SK-N-MC (cell line): ENCODE measurements at regions not wholly inside any gene's neighbourhood (a gene's known extent, or its start where the extent isn't known, plus 50 kb on each side); places are given as distances from the start of the nearest gene placed in this dataset.

Experiments used
- EZH2 ChIP-seq: fragments of 200-600 bp; sonication (generic); IDR thresholded peaks from one replicate; pipeline ENCODE4 v1.6.1; 2017; ENCODE audit warnings: antibody characterized with exemption
- POLR2AphosphoS5 ChIP-seq: IDR thresholded peaks from 2 replicates; pipeline ENCODE4 v1.6.1; 2012; ENCODE audit warnings: mild to moderate bottlenecking, low read depth, low read length, borderline replicate concordance

DNA sequence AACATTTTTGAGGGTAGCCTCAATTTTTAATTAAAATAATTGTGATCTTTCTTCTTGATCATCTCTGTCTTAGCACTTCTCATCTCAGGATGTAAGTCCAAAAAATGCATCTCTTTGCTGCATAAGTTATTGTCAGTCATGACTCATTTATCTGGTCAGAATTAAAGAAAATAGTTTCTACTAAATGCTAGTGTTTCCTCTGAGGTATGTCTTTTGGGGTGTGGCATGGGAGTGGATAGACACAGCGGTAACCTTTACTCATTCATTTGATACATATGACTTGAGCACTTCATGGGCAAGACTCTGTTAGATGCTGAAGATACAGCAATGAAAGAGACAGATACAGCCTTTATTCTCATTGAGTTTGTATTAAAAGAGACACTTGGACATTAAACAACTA is 284.7 kb downstream of the IRS1 start:
- TF ChIP-seq EZH2, result no peak
- TF ChIP-seq POLR2AphosphoS5, result no peak
